SW480 (cell line): ENCODE measurements at regions not wholly inside any gene's neighbourhood (a gene's known extent, or its start where the extent isn't known, plus 50 kb on each side); places are given as distances from the start of the nearest gene placed in this dataset.

Experiments
- DNase-seq: peaks from one replicate; pipeline ENCODE4 v3.0.0-alpha.2; 2016; ENCODE audit warnings: low spot score

- DNase-seq, result no peak
These were observed 66.2 kb upstream of the SDK1 start for GRCh38 chr7:3234851-3235250.

GRCh38 chr7:3235322-3235721 lies 65.7 kb upstream of the SDK1 start:
- DNase-seq, result no peak

GRCh38 chr7:3236268-3236667 lies 64.8 kb upstream of the SDK1 start:
- no peak for DNase-seq

- DNase-seq, result no peak
These were observed 62.4 kb upstream of the SDK1 start for GRCh38 chr7:3238525-3239210.

- no peak for DNase-seq
These were observed 61.8 kb upstream of the SDK1 start for GRCh38 chr7:3239291-3239691.

- DNase-seq, result no peak
These were observed 60.1 kb upstream of the SDK1 start for GRCh38 chr7:3240826-3241430.

GRCh38 chr7:3241686-3242258 lies 59.3 kb upstream of the SDK1 start:
- no peak for DNase-seq

GRCh38 chr7:3242398-3242972 lies 58.6 kb upstream of the SDK1 start:
- DNase-seq, result no peak

- peak; percentile 83 for DNase-seq
These were observed 57.8 kb upstream of the SDK1 start for GRCh38 chr7:3243256-3243655.

- DNase-seq, result no peak
These were observed 57.4 kb upstream of the SDK1 start for GRCh38 chr7:3243680-3244079.

GRCh38 chr7:3244241-3244814 lies 56.7 kb upstream of the SDK1 start:
- peak; percentile 98 for DNase-seq

- no peak for DNase-seq
These were observed 56.0 kb upstream of the SDK1 start for GRCh38 chr7:3245077-3245476.

- DNase-seq, result no peak
These were observed 55.3 kb upstream of the SDK1 start for GRCh38 chr7:3245721-3246120.

- DNase-seq, result no peak
These were observed 54.9 kb upstream of the SDK1 start for GRCh38 chr7:3246127-3246526.

- no peak for DNase-seq
These were observed 54.4 kb upstream of the SDK1 start for GRCh38 chr7:3246651-3247050.

- DNase-seq, result peak; percentile 53
These were observed 50.3 kb upstream of the SDK1 start for GRCh38 chr7:3250725-3251124.
